SK-N-SH (cell line): ENCODE measurements at regions not wholly inside any gene's neighbourhood (a gene's known extent, or its start where the extent isn't known, plus 50 kb on each side); places are given as distances from the start of the nearest gene placed in this dataset.
A peak's percentile ranks its signal among the peaks of the same experiment; 100 is the strongest.

Source experiments
- CTCF ChIA-PET: fragments of 300-600, 350-600 bp; formaldehyde crosslinking; extraction: SDS; loops from one replicate; lab custom pipeline; 2021; lab: Yijun Ruan, JAX
- POLR2A ChIA-PET: fragments of 350-600 bp; sonication (Branson Sonifier 250); formaldehyde crosslinking; extraction: SDS; loops from one replicate; lab custom pipeline; 2020; ENCODE audit warnings: antibody characterized with exemption, inconsistent platforms; lab: Yijun Ruan, JAX
- DNase-seq: peaks from one replicate; pipeline ENCODE4 v3.0.0; 2012
- H2AFZ ChIP-seq: fragments of 200-600 bp; sonication (generic); 2 replicates; pipeline ENCODE4 v1.8.1; 2016; ENCODE audit warnings: antibody characterized with exemption, mild to moderate bottlenecking, low read depth
- H3F3A ChIP-seq: fragments of 200-600 bp; sonication (generic); replicated peaks from 2 replicates; pipeline ENCODE3; 2016; ENCODE audit warnings: antibody characterized with exemption, mild to moderate bottlenecking; ENCODE audit not compliant: insufficient read depth
- H3K27ac ChIP-seq, 2 experiments: fragments of 200-500 bp in 1 of 2; fragments of 200-600 bp in 1 of 2; sonication (Bioruptor generic) in 1 of 2; sonication (generic), shearing (Covaris generic) in 1 of 2; 2 replicates each; pipeline versions ENCODE4 v1.5.1 to v1.6.1; 2014 to 2016; ENCODE audit warnings: low read depth in 2 of 2, inconsistent platforms in 1 of 2, low read length in 1 of 2, mild to moderate bottlenecking in 1 of 2, mixed read lengths in 1 of 2
- H3K27me3 ChIP-seq: fragments of 200-600 bp; sonication (generic), shearing (Covaris generic); 2 replicates; pipeline ENCODE4 v1.6.1; 2016; ENCODE audit warnings: mixed run types; ENCODE audit not compliant: insufficient read depth
- H3K36me3 ChIP-seq, 2 experiments: fragments of 200-500 bp in 1 of 2; fragments of 200-600 bp in 1 of 2; sonication (Bioruptor generic) in 1 of 2; sonication (generic) in 1 of 2; replicated peaks in 1 of 2; 2 replicates each; pipeline versions ENCODE3 to v1.5.1; 2014 to 2016; ENCODE audit warnings: low read length in 1 of 2, mild to moderate bottlenecking in 1 of 2; ENCODE audit not compliant: insufficient read depth in 2 of 2, control insufficient read depth in 1 of 2
- H3K4me1 ChIP-seq, 2 experiments: fragments of 200-500 bp in 1 of 2; fragments of 200-600 bp in 1 of 2; sonication (Bioruptor generic) in 1 of 2; sonication (generic), shearing (Covaris generic) in 1 of 2; 2 replicates each; pipeline versions ENCODE4 v1.5.1 to v1.6.1; 2014 to 2016; ENCODE audit warnings: low read depth in 1 of 2, low read length in 1 of 2, mixed run types in 1 of 2; ENCODE audit not compliant: insufficient read depth in 2 of 2, control insufficient read depth in 1 of 2
- H3K4me2 ChIP-seq: fragments of 200-600 bp; sonication (generic), shearing (Covaris generic); 2 replicates; pipeline ENCODE4 v1.6.1; 2017; ENCODE audit warnings: mixed run types
- H3K4me3 ChIP-seq, 2 experiments: fragments of 200-500 bp in 1 of 2; fragments of 200-600 bp in 1 of 2; sonication (Bioruptor generic) in 1 of 2; sonication (generic), shearing (Covaris generic) in 1 of 2; 2 replicates each; pipeline versions ENCODE4 v1.5.1 to v1.8.1; 2014 to 2016; ENCODE audit warnings: low read depth in 2 of 2, inconsistent platforms in 1 of 2, low read length in 1 of 2, mild to moderate bottlenecking in 1 of 2, mixed read lengths in 1 of 2, moderate library complexity in 1 of 2
- H3K79me2 ChIP-seq: fragments of 200-600 bp; sonication (generic); 2 replicates; pipeline ENCODE4 v1.8.1; 2017; ENCODE audit warnings: mild to moderate bottlenecking; ENCODE audit not compliant: insufficient read depth
- H3K9ac ChIP-seq: fragments of 200-600 bp; sonication (generic); 2 replicates; pipeline ENCODE4 v1.6.1; 2017; ENCODE audit warnings: mixed run types
- H3K9me2 ChIP-seq: fragments of 200-600 bp; sonication (generic); 2 replicates; pipeline ENCODE4 v1.6.1; 2017; ENCODE audit warnings: mixed run types
- H3K9me3 ChIP-seq: fragments of 200-600 bp; sonication (generic); 2 replicates; pipeline ENCODE4 v1.6.1; 2017; ENCODE audit warnings: mixed run types, mild to moderate bottlenecking, moderate library complexity
- H4K20me1 ChIP-seq: fragments of 200-600 bp; sonication (generic); 2 replicates; pipeline ENCODE4 v1.6.1; 2017; ENCODE audit warnings: mild to moderate bottlenecking, mixed run types; ENCODE audit not compliant: insufficient read depth
- EP300 ChIP-seq, 2 experiments: IDR thresholded peaks; 2 replicates each; pipeline versions ENCODE4 v1.4.0 to v1.6.1; 2012; ENCODE audit warnings: borderline replicate concordance in 1 of 2, low read depth in 1 of 2, low read length in 1 of 2
- FOSL2 ChIP-seq: IDR thresholded peaks from 2 replicates; pipeline ENCODE4 v1.4.0; 2012; ENCODE audit warnings: low read depth, mild to moderate bottlenecking, moderate library complexity, borderline replicate concordance
- FOXJ3 ChIP-seq: sonication (generic); formaldehyde crosslinking; IDR thresholded peaks from 2 replicates; pipeline ENCODE4 v1.5.1; 2020; ENCODE audit warnings: mild to moderate bottlenecking, missing genetic modification reagents
- GABPA ChIP-seq: IDR thresholded peaks from 2 replicates; pipeline ENCODE4 v1.4.0; 2012; ENCODE audit warnings: low read depth, mild to moderate bottlenecking
- GATA2 ChIP-seq: sonication (generic); formaldehyde crosslinking; IDR thresholded peaks from 2 replicates; pipeline ENCODE4 v1.5.0; 2020; ENCODE audit warnings: mild to moderate bottlenecking, missing genetic modification reagents
- JUND ChIP-seq: IDR thresholded peaks from 2 replicates; pipeline ENCODE4 v1.4.0; 2012
- MEF2A ChIP-seq: IDR thresholded peaks from 2 replicates; pipeline ENCODE4 v1.4.0; 2012; ENCODE audit warnings: low read depth, borderline replicate concordance
- MXI1 ChIP-seq: IDR thresholded peaks from 2 replicates; pipeline ENCODE4 v1.6.1; 2012; ENCODE audit warnings: mild to moderate bottlenecking, low read depth, low read length, improper control_type of control experiment
- POLR2AphosphoS5 ChIP-seq: IDR thresholded peaks from 2 replicates; pipeline ENCODE4 v1.6.1; 2012; ENCODE audit warnings: low read depth, low read length
- RAD21 ChIP-seq: IDR thresholded peaks from 2 replicates; pipeline ENCODE4 v1.6.1; 2012; ENCODE audit warnings: mild to moderate bottlenecking, low read length
- RCOR1 ChIP-seq: fragments of 150-350 bp; IDR thresholded peaks from 2 replicates; pipeline ENCODE4 v1.6.1; 2017; ENCODE audit warnings: antibody characterized with exemption, low read length
- SMC3 ChIP-seq: IDR thresholded peaks from 2 replicates; pipeline ENCODE4 v1.6.1; 2012; ENCODE audit warnings: low read depth, low read length, improper control_type of control experiment
- TCF12 ChIP-seq: IDR thresholded peaks from 2 replicates; pipeline ENCODE4 v1.4.0; 2012
- TEAD4 ChIP-seq: IDR thresholded peaks from 2 replicates; pipeline ENCODE4 v1.4.0; 2012; ENCODE audit warnings: mild to moderate bottlenecking, borderline replicate concordance; ENCODE audit not compliant: insufficient read depth
- WGBS: methylation state at CpG from one replicate; pipeline ENCODE4 v1.1.6; 2017; ENCODE audit warnings: low lambda C conversion rate; 5-methylcytosine and 5-hydroxymethylcytosine counted together
- TF ChIP-seq, protein P1 (sequence below): IDR thresholded peaks from 2 replicates; pipeline ENCODE4 v1.4.0; 2012; ENCODE audit warnings: low read depth, borderline replicate concordance
- TF ChIP-seq, protein P2 (sequence below): IDR thresholded peaks from 2 replicates; pipeline ENCODE4; 2012
- TF ChIP-seq, protein P3 (sequence below): fragments of 150-350 bp; IDR thresholded peaks from 2 replicates; pipeline ENCODE4 v1.6.1; 2016; ENCODE audit warnings: mild to moderate bottlenecking, low read depth, low read length

DNA sequence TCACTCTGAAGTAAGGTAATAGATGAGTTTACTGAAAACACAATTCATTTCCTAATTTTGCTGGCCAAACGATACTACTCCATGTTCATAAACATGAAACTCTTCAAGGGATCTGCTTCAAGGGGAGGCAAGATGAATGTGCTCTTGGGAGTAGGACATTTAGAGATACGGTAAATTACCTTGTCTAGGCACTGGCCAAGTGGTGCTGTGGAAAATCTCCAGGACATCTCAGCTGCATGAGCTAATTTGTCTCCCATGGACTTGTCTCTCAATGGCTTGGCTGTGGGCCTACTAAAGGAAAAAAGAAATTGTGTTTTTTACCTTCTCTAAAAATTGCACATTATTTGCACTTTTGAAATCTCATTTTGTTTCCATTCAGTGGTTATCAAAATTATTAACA is 780.6 kb downstream of the LTN1 start:
- Histone ChIP-seq H3K36me3 (no peaks in the 10 kb centered on the region), H3K9me2 (no peaks in the 10 kb centered on the region), H3K9ac (no peak overlapping the region), H3K4me1 (peaks cover 4 to 6% of the 10 kb centered on the region in 2 experiments; a peak in 1 of 4 replicates), H4K20me1 (no peaks in the 10 kb centered on the region), H3F3A (peaks cover 3% of the 10 kb centered on the region), H2AFZ (no peak overlapping the region), H3K27ac (no peak overlapping the region), H3K4me2 (no peak overlapping the region), H3K27me3 (no peaks in the 10 kb centered on the region), H3K9me3 (no peaks in the 10 kb centered on the region), H3K79me2 (no peaks in the 10 kb centered on the region), H3K4me3 (no peak overlapping the region)
- 83% methylated on average over 2 of the region's 2 CpGs for WGBS
- DNase-seq: no peak
- ChIA-PET CTCF (no interaction called here), POLR2A (no interaction called here)
- TF ChIP-seq SMC3 (no peak), RAD21 (no peak), MEF2A (no peak), FOXJ3 (CRISPR knock-in tag) (no peak)
- TF ChIP-seq, protein P1, sequence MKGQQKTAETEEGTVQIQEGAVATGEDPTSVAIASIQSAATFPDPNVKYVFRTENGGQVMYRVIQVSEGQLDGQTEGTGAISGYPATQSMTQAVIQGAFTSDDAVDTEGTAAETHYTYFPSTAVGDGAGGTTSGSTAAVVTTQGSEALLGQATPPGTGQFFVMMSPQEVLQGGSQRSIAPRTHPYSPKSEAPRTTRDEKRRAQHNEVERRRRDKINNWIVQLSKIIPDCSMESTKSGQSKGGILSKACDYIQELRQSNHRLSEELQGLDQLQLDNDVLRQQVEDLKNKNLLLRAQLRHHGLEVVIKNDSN: no peak
- TF ChIP-seq, protein P2, sequence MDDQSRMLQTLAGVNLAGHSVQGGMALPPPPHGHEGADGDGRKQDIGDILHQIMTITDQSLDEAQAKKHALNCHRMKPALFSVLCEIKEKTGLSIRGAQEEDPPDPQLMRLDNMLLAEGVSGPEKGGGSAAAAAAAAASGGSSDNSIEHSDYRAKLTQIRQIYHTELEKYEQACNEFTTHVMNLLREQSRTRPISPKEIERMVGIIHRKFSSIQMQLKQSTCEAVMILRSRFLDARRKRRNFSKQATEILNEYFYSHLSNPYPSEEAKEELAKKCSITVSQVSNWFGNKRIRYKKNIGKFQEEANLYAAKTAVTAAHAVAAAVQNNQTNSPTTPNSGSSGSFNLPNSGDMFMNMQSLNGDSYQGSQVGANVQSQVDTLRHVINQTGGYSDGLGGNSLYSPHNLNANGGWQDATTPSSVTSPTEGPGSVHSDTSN: no peak

DNA sequence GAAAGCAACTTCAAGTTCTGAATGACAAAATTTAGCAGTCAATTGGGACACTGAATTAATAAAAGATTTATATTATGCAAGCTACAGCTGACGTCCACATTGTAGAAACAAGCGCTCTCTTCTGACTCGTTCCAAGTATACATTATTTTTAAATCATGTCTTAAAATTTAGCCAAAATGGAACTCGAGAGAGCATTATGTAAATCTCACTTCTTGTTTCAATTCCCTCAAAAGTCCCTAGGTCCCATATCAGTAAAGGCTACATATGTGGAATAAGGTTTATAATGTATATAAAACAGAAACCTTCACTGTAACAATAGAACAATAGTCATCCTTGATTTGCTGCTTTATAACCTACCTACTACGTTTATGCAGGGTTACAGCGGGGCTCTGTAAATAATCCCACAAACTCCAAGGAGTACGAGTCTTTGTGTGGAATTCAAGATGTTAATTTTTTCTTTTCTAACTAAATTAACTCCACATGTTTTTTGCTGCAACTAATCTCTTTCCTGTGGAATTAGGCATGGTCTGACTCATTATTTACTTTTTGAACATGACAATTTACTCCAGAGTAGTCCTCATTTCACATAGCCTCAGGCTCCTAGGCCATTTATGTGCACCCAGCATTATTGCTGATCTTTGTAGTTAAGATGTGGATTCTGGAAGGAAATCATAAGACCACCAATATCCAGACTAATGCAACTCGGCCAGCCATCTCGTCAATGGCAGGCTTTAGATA is 785.1 kb downstream of the LTN1 start:
- Histone ChIP-seq H3K4me1 (peaks cover 4 to 6% of the 10 kb centered on the region in 2 experiments; a peak in 1 of 4 replicates), H3K9me3 (no peaks in the 10 kb centered on the region), H3K4me2 (no peak overlapping the region), H3K27me3 (no peaks in the 10 kb centered on the region), H4K20me1 (no peaks in the 10 kb centered on the region), H3K79me2 (no peaks in the 10 kb centered on the region), H3K27ac (peak overlapping the region; percentile 66 to 71; a peak in 3 of 4 replicates), H3F3A (peaks cover 5% of the 10 kb centered on the region), H3K9ac (no peak overlapping the region), H3K9me2 (no peaks in the 10 kb centered on the region), H2AFZ (peak overlapping the region; percentile 19; the same call in 1 of the 2 replicates), H3K36me3 (no peaks in the 10 kb centered on the region), H3K4me3 (no peak overlapping the region)
- CTCF ChIA-PET: interaction anchor here (0.5 to 1.0 kb wide), 2 partner anchors 129 to 499 kb away, joined by 3 read pairs; no protein-coding TSS in a partner anchor
- DNase-seq: peak; percentile 12
- POLR2A ChIA-PET: no interaction called here
- WGBS: 71% methylated on average over 9 of the region's 9 CpGs
- TF ChIP-seq GATA2 (CRISPR knock-in tag): no peak
- TF ChIP-seq, protein P3, sequence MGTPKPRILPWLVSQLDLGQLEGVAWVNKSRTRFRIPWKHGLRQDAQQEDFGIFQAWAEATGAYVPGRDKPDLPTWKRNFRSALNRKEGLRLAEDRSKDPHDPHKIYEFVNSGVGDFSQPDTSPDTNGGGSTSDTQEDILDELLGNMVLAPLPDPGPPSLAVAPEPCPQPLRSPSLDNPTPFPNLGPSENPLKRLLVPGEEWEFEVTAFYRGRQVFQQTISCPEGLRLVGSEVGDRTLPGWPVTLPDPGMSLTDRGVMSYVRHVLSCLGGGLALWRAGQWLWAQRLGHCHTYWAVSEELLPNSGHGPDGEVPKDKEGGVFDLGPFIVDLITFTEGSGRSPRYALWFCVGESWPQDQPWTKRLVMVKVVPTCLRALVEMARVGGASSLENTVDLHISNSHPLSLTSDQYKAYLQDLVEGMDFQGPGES: no peak
- no peak for TF ChIP-seq FOXJ3 (CRISPR knock-in tag)
- TF ChIP-seq POLR2AphosphoS5: peak; percentile 21; the same call in 1 of the 2 replicates
- peak; percentile 35; the same call in 1 of the 2 replicates for TF ChIP-seq JUND
- no peak for TF ChIP-seq MXI1
- peak; percentile 48; the same call in 1 of the 2 replicates for TF ChIP-seq FOSL2
- TF ChIP-seq RCOR1: no peak
- TF ChIP-seq GABPA: no peak
- no peak for TF ChIP-seq SMC3
- TF ChIP-seq TCF12: peak; percentile 89
- TF ChIP-seq EP300 (IDR thresholded peaks at IDR 0.05; ENCODE audit: borderline replicate concordance in 1 of 2, low read depth in 1 of 2, low read length in 1 of 2): peak; percentile 20 to 24; a peak in 2 of 4 replicates
- 0 out of 2 replicates have a peak, but pooled peaks have one; percentile 12 for TF ChIP-seq TEAD4
